NK-92 treated with Interleukin-12 subunit alpha and Interleukin-12 subunit beta, amount 100 ng/mL, for 24 hours (cell line): ENCODE measurements at regions not wholly inside any gene's neighbourhood (a gene's known extent, or its start where the extent isn't known, plus 50 kb on each side); places are given as distances from the start of the nearest gene placed in this dataset.

ENCODE experiments used
- DNase-seq: peaks from one replicate; lab custom pipeline; 2025; lab: John Stamatoyannopoulos, UW

DNA sequence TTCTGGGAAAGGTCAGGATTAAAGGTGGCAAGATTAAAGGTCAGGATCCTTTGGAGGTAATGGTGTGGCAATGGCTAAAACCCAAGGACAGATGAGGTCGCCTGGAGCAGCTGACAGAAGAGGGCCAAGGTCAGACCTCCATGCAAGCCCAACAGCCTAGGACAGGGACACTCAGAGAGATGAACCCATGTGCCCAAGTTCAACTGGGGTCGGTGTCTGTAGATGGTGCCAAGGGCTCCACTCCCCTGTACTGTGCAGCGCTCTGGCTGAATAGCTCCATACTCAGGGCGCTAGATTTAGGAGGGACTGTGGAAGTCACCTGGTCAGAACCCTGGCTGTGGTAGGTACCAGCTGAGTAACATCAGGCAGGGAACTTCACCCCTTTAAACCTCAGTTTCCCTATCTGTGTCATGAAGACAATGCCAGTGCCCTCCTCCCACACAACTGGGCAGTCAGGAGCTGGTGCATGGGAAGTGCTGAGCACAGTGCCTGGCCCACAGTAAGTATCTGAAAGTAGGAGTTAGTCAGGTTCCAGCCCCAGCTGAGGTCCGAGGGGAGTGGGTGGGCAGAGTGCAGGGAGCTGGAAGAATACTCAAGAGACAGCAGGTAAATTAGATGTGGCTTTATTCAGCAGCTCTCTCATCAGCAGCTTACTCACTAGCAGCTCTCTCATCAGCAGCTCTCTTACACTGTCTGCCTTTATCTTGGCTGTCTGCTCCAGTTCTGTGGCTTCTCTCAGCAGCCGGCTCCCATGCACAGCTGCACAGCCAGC lies 327.1 kb downstream of the GLRX3 start:
- DNase-seq = no peak

DNA sequence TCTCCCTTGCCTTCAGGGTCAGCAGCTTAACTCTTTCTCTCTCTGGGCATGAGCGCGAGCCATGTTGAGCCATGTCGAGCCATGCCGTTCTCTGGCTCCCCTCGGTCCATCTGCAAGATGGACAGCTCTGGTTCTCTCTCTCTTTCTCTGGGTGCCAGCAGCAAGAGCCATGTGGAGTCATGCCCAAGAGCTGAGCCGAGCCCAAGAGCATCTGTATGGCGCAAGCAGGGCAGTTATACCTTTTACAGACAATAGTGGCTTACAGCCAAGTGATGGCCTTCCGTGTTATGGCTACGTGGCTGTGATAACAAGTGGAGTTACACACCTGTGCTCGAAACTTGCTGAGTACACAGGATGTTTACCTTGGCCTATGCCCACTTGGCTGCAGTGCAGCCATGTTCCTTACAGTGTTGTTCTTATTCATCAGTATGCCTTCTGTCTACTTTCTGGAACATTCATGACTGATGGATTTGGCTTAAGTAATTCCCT lies 327.7 kb downstream of the GLRX3 start:
- no peak for DNase-seq

- DNase-seq = no peak
Measured at GRCh38 chr10:130464426-130464825, 328.2 kb downstream of the GLRX3 start.

DNA sequence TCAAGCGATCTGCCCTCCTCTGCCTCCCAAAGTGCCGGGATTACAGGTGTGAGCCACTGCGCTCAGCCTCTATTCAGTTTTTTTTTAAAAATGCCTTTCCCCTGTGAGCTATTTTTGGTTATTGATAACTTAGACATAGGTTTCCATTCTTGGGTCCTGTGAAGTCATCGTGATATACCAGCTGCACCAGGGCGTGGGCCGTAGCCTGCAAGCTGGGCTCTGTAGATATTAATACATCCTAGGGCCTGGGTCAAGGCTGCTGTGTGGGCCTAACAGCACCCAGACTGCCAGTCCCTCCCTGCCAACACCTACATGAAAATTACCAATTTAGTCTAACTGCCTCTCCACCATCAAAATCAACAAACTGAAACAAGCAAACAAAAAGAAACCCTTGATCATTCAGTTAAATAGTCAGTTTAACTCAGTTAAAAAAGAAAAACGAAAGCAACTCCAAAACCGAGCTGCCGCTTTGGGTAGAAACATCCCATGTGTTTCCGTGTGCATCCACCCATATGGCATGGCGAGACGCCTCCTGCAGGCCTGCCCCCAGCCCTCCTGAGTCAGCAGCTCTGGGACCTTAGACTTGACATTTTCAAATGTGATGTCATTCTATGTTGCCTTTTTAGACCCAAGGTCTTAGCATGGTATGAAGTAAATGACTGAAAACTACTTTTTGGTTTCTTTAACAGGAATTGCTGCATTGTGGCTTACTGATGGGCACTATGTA lies 330.2 kb downstream of the GLRX3 start:
- DNase-seq = no peak

GRCh38 chr10:130470286-130470685 lies 334.1 kb downstream of the GLRX3 start:
- no peak for DNase-seq

- DNase-seq = no peak
Measured at GRCh38 chr10:130470973-130471372, 334.8 kb downstream of the GLRX3 start.

- DNase-seq = no peak
Measured at GRCh38 chr10:130471486-130471885, 335.3 kb downstream of the GLRX3 start.

- DNase-seq = no peak
Measured at GRCh38 chr10:130472236-130472635, 336.0 kb downstream of the GLRX3 start.

DNA sequence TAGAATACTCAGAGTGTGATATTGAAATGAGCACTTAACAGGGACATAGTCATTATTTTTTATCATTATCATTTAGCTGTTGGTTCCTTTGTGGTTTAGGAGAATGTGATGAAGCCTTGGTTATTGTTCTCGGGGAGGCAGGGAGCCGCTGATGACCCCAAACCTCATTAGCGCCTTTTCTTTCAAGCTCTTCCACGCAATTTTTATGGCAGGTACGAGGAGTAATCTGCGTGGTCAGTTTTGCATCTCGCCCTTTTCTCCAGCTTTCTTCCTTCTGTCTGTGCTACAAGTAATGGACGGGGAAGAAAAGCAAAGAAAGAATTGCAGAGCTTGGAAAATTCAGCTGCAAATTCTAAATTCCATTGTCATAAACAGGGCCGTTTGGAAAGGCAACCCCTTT lies 338.4 kb downstream of the GLRX3 start:
- DNase-seq = no peak

DNA sequence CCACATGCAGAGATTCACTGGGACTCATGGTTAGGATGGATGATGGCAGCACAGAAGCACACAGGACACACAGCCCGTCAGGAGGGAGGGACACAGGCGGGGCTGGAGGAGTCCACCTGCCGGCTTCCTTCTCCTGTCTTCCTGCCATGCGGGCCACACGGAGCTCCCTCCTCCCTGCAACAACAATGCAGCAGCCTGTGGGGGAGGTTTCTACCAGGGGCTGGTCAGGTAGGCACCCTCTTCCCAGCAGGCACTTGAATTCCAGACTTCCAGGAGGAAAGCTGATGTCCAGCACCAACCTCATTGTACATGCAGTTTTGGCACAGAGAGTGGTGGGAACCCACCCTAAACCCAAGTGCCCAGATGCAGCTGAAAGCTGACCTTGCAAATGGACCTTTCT lies 341.2 kb downstream of the GLRX3 start:
- no peak for DNase-seq

GRCh38 chr10:130479146-130479545 lies 343.0 kb downstream of the GLRX3 start:
- no peak for DNase-seq

DNA sequence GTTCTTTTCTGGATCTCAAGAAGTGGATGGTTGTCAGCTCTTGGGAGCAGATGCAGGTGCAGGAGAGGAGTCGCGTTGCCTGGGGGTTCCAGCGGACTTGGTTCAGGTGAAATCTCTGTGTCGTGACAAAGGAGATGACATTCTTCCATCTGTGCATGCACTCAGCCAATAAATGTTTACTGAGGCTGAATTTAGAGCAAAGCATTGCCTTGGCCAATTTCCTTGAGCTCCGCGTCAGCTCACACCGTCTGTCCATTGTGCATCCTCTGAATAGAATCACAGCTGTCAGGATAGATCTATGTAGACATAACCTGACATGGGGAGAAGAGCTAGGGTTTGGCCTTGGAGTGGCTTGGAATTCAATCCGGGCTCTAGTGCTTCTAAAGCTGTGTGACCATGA lies 343.7 kb downstream of the GLRX3 start:
- no peak for DNase-seq

DNA sequence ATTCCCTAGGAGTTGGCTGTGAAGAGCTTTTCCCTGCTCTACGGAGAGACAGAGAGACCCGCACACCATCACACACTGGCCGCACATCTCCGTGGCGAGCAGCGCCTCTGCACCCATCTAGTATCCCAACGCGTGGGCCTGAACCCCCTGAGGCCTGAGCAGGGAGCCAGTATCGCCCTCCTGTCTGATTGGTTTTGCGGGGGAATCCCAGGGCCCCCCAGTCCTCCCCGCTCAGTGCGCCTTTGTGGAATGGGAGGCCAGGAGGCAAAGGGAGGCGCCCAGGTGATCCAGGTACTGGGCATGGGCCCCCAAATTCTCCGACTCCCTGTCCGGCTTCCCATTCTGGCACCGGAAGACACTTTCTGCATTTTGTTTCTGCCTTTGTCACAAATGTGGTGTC lies 344.3 kb downstream of the GLRX3 start:
- DNase-seq = no peak

DNA sequence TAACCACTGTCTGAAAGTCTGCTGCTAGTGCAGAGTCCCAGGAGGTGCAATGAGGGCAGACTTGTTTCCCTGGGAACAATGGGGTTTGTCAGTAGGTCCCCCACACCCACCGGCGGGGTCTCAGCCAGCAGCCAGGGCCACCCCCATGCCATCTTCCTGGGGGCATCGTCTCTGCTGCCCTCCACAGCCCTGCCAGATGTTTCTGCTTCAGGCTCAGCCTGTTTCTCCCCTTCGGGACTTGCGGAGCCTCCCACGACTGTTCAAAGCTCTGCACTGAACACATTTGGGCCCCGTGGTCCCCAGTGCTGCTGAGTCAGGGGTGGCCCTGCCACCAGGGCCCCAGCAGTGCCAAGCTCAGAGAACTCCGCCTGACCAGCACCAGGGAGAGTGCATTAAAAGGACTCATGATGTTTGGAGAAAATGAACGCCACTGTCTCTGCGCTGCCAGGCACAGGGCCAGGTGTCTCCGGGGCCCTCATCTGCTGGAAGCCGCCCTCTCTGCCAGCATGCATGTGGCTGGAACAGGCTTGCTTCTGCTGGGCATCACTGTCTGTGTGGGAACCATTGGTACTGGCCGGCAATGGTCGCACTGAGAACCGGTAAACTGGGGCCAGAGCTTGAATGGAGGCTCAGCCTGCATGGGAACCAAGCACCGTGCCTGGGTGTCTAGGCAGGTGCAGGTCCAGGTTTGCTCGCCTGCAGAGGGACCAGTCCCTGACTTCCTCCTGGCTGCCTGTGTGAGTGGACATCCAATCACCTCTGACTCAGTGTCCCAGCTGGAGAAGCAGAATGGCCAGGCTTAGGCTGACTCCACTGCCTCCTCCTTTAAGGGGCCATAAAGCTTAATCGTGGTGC lies 345.1 kb downstream of the GLRX3 start:
- no peak for DNase-seq

GRCh38 chr10:130481936-130482335 lies 345.7 kb downstream of the GLRX3 start:
- DNase-seq = no peak

GRCh38 chr10:130483691-130484467 lies 347.7 kb downstream of the GLRX3 start:
- DNase-seq = no peak

- no peak for DNase-seq
Measured at GRCh38 chr10:130484468-130485180, 348.4 kb downstream of the GLRX3 start.

GRCh38 chr10:130485236-130485957 lies 349.2 kb downstream of the GLRX3 start:
- no peak for DNase-seq

DNA sequence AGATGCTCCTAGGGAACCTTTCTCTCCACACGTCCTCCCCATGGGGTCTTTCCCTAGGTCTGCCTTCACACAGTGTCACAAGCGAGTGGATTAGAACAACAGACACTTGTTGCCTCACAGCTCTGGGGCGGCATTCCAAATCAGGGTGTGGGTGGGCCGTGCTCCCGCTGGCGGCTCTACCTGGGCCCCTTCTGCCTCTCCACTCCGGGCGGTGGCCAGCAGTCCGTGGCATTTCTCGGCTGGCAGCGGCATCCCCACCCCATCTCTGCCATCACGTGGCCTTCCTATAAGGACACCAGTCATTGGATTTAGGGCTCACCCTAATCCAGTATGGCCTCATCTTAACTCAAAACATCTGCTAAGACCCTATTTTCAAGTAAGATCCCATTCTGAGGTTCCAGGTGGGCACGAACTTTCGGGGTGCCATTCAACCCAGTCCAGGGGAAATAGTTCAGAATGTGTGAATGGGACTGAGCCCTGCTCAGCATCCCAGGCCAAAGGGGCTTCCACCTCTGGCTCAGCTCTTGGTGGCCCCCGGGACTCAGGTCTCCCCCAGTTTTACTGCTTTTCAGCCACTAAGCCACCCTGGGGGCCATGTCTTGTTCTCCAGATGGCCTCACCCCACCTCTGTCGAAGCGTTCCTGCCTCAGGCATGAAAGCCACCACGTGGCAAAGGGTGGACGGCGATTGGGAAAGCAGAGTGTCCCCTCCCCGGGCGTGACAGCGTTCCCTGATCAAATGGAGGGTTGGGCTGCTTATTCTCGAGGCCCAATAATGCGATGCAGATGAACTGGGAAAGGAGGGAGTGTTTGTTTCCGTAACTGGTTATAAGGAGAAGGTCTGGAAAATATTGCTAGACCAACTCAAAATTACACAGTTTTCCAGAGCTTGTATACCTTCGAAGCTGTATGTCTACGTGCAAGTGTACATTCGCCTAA lies 350.0 kb downstream of the GLRX3 start:
- no peak for DNase-seq
